H1 (cell line): ENCODE measurements at regions not wholly inside any gene's neighbourhood (a gene's known extent, or its start where the extent isn't known, plus 50 kb on each side); places are given as distances from the start of the nearest gene placed in this dataset.

ENCODE experiments used
- CTCF ChIA-PET: fragments of 300-600 bp; sonication (Branson Sonifier 250); formaldehyde crosslinking; loops from one replicate; lab custom pipeline; 2021; ENCODE audit not compliant: partially characterized antibody; lab: Charles Lee
- POLR2A ChIA-PET: fragments of 300-600 bp; sonication (Branson Sonifier 250); formaldehyde crosslinking; loops from one replicate; lab custom pipeline; 2021; ENCODE audit warnings: inconsistent platforms; ENCODE audit not compliant: partially characterized antibody; lab: Charles Lee
- DNase-seq, 2 experiments: peaks; one replicate each; pipeline versions ENCODE4 v3.0.0 to v3.0.0-alpha.2; 2010 to 2022; ENCODE audit warnings: low spot score in 2 of 2, low read depth in 1 of 2, mixed read lengths in 1 of 2
- FAIRE-seq: peaks from 2 replicates; lab custom pipeline; 2011; peaks lifted over from hg19 to GRCh38; lab: Jason Lieb, UNC
- H2AFZ ChIP-seq: 2 replicates; pipeline ENCODE4 v1.8.1; 2012; ENCODE audit warnings: low read length, inconsistent platforms
- H2AK5ac ChIP-seq: 2 replicates; pipeline ENCODE4 v1.6.1; 2013; ENCODE audit warnings: low read depth, low read length
- H2BK120ac ChIP-seq: replicated peaks from 2 replicates; pipeline ENCODE3; 2013; ENCODE audit warnings: low read depth, low read length, inconsistent platforms
- H2BK12ac ChIP-seq: 2 replicates; pipeline ENCODE4 v1.6.1; 2013; ENCODE audit warnings: low read depth, low read length
- H2BK15ac ChIP-seq: 2 replicates; pipeline ENCODE4 v1.6.1; 2013; ENCODE audit warnings: low read length
- H2BK20ac ChIP-seq: 2 replicates; pipeline ENCODE4 v1.6.1; 2013; ENCODE audit warnings: low read length
- H2BK5ac ChIP-seq: 2 replicates; pipeline ENCODE4 v1.6.1; 2013; ENCODE audit warnings: low read depth, low read length
- H3K14ac ChIP-seq: 2 replicates; pipeline ENCODE4 v1.6.1; 2013; ENCODE audit warnings: inconsistent platforms; ENCODE audit not compliant: insufficient read length
- H3K18ac ChIP-seq: 2 replicates; pipeline ENCODE4 v1.6.1; 2013; ENCODE audit warnings: low read length; ENCODE audit errors: extremely low read depth
- H3K23ac ChIP-seq: 2 replicates; pipeline ENCODE4 v1.6.1; 2013; ENCODE audit warnings: inconsistent platforms; ENCODE audit not compliant: insufficient read length
- H3K23me2 ChIP-seq: 2 replicates; pipeline ENCODE4 v1.6.1; 2013; ENCODE audit warnings: low read depth, low read length
- H3K27ac ChIP-seq: 2 replicates; pipeline ENCODE4 v1.6.1; 2011; ENCODE audit warnings: low read depth, low read length, inconsistent platforms
- H3K27me3 ChIP-seq, 4 experiments: replicated peaks in 1 of 4; 1 replicate in 1 of 4; 2 replicates in 3 of 4; pipeline versions ENCODE4 v1.6.1 to v1.8.1; 2011 to 2013; ENCODE audit warnings: low read length in 3 of 4, mild to moderate bottlenecking in 3 of 4, inconsistent platforms in 2 of 4, mixed read lengths in 2 of 4, moderate library complexity in 1 of 4; ENCODE audit not compliant: control insufficient read depth in 3 of 4, insufficient read depth in 3 of 4; ENCODE audit errors: extremely low read depth in 1 of 4
- H3K36me3 ChIP-seq, 4 experiments: 2 replicates each; pipeline versions ENCODE4 v1.6.1 to v1.8.1; 2011 to 2013; ENCODE audit warnings: mild to moderate bottlenecking in 4 of 4, low read length in 3 of 4, moderate library complexity in 2 of 4, control low read depth in 1 of 4, inconsistent platforms in 1 of 4; ENCODE audit not compliant: insufficient read depth in 4 of 4, control insufficient read depth in 2 of 4
- H3K4ac ChIP-seq: replicated peaks from 2 replicates; pipeline ENCODE3; 2013; ENCODE audit warnings: low read length, low read depth, mixed read lengths, inconsistent platforms; ENCODE audit not compliant: insufficient read length
- H3K4me1 ChIP-seq, 4 experiments: replicated peaks in 1 of 4; 1 replicate in 1 of 4; 2 replicates in 3 of 4; pipeline versions ENCODE4 v1.6.1 to v1.8.1; 2011 to 2013; ENCODE audit warnings: low read length in 3 of 4, inconsistent platforms in 2 of 4, mixed read lengths in 1 of 4; ENCODE audit not compliant: insufficient read depth in 4 of 4, control insufficient read depth in 3 of 4
- H3K4me2 ChIP-seq, 2 experiments: 2 replicates each; pipeline versions ENCODE4 v1.6.1 to v1.8.1; 2011 to 2013; ENCODE audit warnings: low read depth in 2 of 2, low read length in 2 of 2, control low read depth in 1 of 2, inconsistent platforms in 1 of 2, mild to moderate bottlenecking in 1 of 2; ENCODE audit not compliant: insufficient read depth in 1 of 2
- H3K4me3 ChIP-seq, 4 experiments: fragments of 200-600, 300-600 bp in 1 of 4; sonication (generic), shearing (Covaris generic), sonication (Bioruptor Twin) in 1 of 4; 2 replicates each; pipeline versions ENCODE4 v1.5.1 to v1.8.1; 2011 to 2016; ENCODE audit warnings: low read length in 4 of 4, low read depth in 3 of 4, control low read depth in 2 of 4, inconsistent platforms in 2 of 4, mild to moderate bottlenecking in 2 of 4, mixed read lengths in 1 of 4, moderate library complexity in 1 of 4; ENCODE audit not compliant: insufficient read depth in 2 of 4; ENCODE audit errors: extremely low read depth in 1 of 4
- H3K56ac ChIP-seq: replicated peaks from 2 replicates; pipeline ENCODE3; 2013; ENCODE audit warnings: low read depth, mild to moderate bottlenecking, mixed read lengths, low read length, inconsistent platforms; ENCODE audit not compliant: insufficient read length
- H3K79me1 ChIP-seq: 2 replicates; pipeline ENCODE4 v1.6.1; 2013; ENCODE audit warnings: low read depth, low read length, control low read depth
- H3K79me2 ChIP-seq, 2 experiments: 2 replicates each; pipeline versions ENCODE4 v1.6.1 to v1.8.1; 2012 to 2013; ENCODE audit warnings: low read length in 2 of 2, mild to moderate bottlenecking in 2 of 2, inconsistent platforms in 1 of 2; ENCODE audit not compliant: insufficient read depth in 2 of 2, control insufficient read depth in 1 of 2
- H3K9ac ChIP-seq, 4 experiments: replicated peaks in 1 of 4; 1 replicate in 1 of 4; 2 replicates in 3 of 4; pipeline versions ENCODE4 v1.6.1 to v1.8.1; 2011 to 2013; ENCODE audit warnings: low read depth in 3 of 4, low read length in 3 of 4, control low read depth in 2 of 4, mild to moderate bottlenecking in 2 of 4, moderate library complexity in 2 of 4, inconsistent platforms in 1 of 4; ENCODE audit errors: extremely low read depth in 1 of 4
- H3K9me3 ChIP-seq, 2 experiments: 2 replicates each; pipeline versions ENCODE4 v1.6.1 to v1.8.1; 2012 to 2013; ENCODE audit warnings: mild to moderate bottlenecking in 2 of 2, moderate library complexity in 2 of 2, control low read depth in 1 of 2, inconsistent platforms in 1 of 2, low read depth in 1 of 2, low read length in 1 of 2, mixed read lengths in 1 of 2; ENCODE audit not compliant: insufficient read depth in 2 of 2
- H4K20me1 ChIP-seq, 2 experiments: replicated peaks in 1 of 2; 2 replicates each; pipeline versions ENCODE3 to v1.8.1; 2011 to 2013; ENCODE audit warnings: inconsistent platforms in 2 of 2, low read length in 2 of 2, mild to moderate bottlenecking in 1 of 2; ENCODE audit not compliant: insufficient read depth in 2 of 2, control insufficient read depth in 1 of 2
- H4K5ac ChIP-seq: 2 replicates; pipeline ENCODE4 v1.6.1; 2013; ENCODE audit warnings: low read length, low read depth, mixed read lengths, inconsistent platforms; ENCODE audit not compliant: insufficient read length
- H4K8ac ChIP-seq: 2 replicates; pipeline ENCODE4 v1.8.0; 2013; ENCODE audit warnings: mild to moderate bottlenecking, moderate library complexity, low read length, inconsistent platforms; ENCODE audit not compliant: insufficient read depth; ENCODE audit errors: extremely low read depth
- H4K91ac ChIP-seq: replicated peaks from 2 replicates; pipeline ENCODE3; 2013; ENCODE audit warnings: low read length, mixed read lengths, inconsistent platforms; ENCODE audit not compliant: insufficient read length
- EGR1 ChIP-seq: IDR thresholded peaks from 2 replicates; pipeline ENCODE4 v1.6.1; 2011; ENCODE audit warnings: low read depth, low read length, borderline replicate concordance
- HDAC2 ChIP-seq, 2 experiments: fragments of 300-600 bp in 1 of 2; sonication (generic) in 1 of 2; IDR thresholded peaks; 2 replicates each; pipeline ENCODE4 v1.6.1; 2011 to 2012; ENCODE audit warnings: low read depth in 2 of 2, low read length in 2 of 2, mild to moderate bottlenecking in 2 of 2, moderate library complexity in 2 of 2, borderline replicate concordance in 1 of 2, inconsistent platforms in 1 of 2
- JUN ChIP-seq: IDR thresholded peaks from 2 replicates; pipeline ENCODE4 v1.6.1; 2011; ENCODE audit warnings: low read depth, mild to moderate bottlenecking, improper control_type of control experiment, low read length
- JUND ChIP-seq: IDR thresholded peaks from 2 replicates; pipeline ENCODE4 v1.6.1; 2011; ENCODE audit warnings: mild to moderate bottlenecking, improper control_type of control experiment, low read length
- RFX5 ChIP-seq: IDR thresholded peaks from 2 replicates; pipeline ENCODE4 v1.6.1; 2011; ENCODE audit warnings: low read depth, low read length, improper control_type of control experiment, borderline replicate concordance
- RXRA ChIP-seq: IDR thresholded peaks from 2 replicates; pipeline ENCODE4 v1.6.1; 2011; ENCODE audit warnings: low read depth, mild to moderate bottlenecking, low read length, moderate library complexity; ENCODE audit not compliant: insufficient read depth
- SIN3A ChIP-seq, 2 experiments: IDR thresholded peaks in 1 of 2; conservative IDR thresholded peaks in 1 of 2; 2 replicates each; pipeline ENCODE4 v1.6.1; 2011 to 2012; ENCODE audit warnings: low read length in 2 of 2, improper control_type of control experiment in 1 of 2, low read depth in 1 of 2, mild to moderate bottlenecking in 1 of 2
- TCF12 ChIP-seq: IDR thresholded peaks from 2 replicates; pipeline ENCODE4 v1.6.1; 2011; ENCODE audit warnings: low read depth, mild to moderate bottlenecking, low read length
- WGBS, 2 experiments: shearing (Covaris generic) in 1 of 2; methylation state at CpG; one replicate each; pipeline versions ENCODE4 v1.1.6 to v1.1.7; 2013 to 2015; ENCODE audit warnings: low lambda C conversion rate in 2 of 2, mixed read lengths in 2 of 2, inconsistent platforms in 1 of 2, low coverage in 1 of 2, missing lambda C conversion rate in 1 of 2; ENCODE audit not compliant: insufficient replicate concordance in 2 of 2, insufficient coverage in 1 of 2, insufficient read length in 1 of 2; ENCODE audit errors: extremely low coverage in 1 of 2, missing lambda C conversion rate in 1 of 2; 5-methylcytosine and 5-hydroxymethylcytosine counted together

- no peak for TF ChIP-seq TCF12
- no peak for TF ChIP-seq JUND
- no peak for TF ChIP-seq JUN
- TF ChIP-seq RXRA: no peak
- TF ChIP-seq EGR1: no peak
- no peak for TF ChIP-seq RFX5
- no peak for TF ChIP-seq SIN3A (conservative IDR thresholded peaks at IDR 0.05 in 1 of 2, IDR thresholded peaks at IDR 0.05 in 1 of 2; ENCODE audit: low read depth in 1 of 2, low read length in 2 of 2)
- no peak for TF ChIP-seq HDAC2 (IDR thresholded peaks at IDR 0.05; ENCODE audit: borderline replicate concordance in 1 of 2, low read depth in 2 of 2, low read length in 2 of 2)
- Histone ChIP-seq H4K8ac (no peak overlapping the region), H4K91ac (no peak overlapping the region), H2BK120ac (no peak overlapping the region), H3K79me1 (no peaks in the 10 kb centered on the region), H2BK20ac (no peak overlapping the region), H3K23ac (no peak overlapping the region), H3K79me2 (no peaks in the 10 kb centered on the region), H3K4me2 (no peak overlapping the region), H3K4ac (no peak overlapping the region), H3K4me1 (peaks cover 8 to 11% (median 9%) of the 10 kb centered on the region in 4 experiments), H4K5ac (no peak overlapping the region), H2BK15ac (no peak overlapping the region), H3K4me3 (no peak overlapping the region), H3K36me3 (no peaks in the 10 kb centered on the region), H2BK12ac (no peak overlapping the region), H4K20me1 (no peaks in the 10 kb centered on the region), H3K27ac (no peak overlapping the region), H3K9me3 (no peaks in the 10 kb centered on the region), H3K23me2 (no peaks in the 10 kb centered on the region), H3K56ac (no peak overlapping the region), H3K9ac (no peak overlapping the region), H2AK5ac (no peak overlapping the region), H2AFZ (no peak overlapping the region), H3K27me3 (no peaks in the 10 kb centered on the region; a peak in 3 of 7 replicates), H2BK5ac (no peak overlapping the region), H3K18ac (no peak overlapping the region), H3K14ac (no peak overlapping the region)
- DNase-seq (peak in 1 of 2 experiments; percentile 24), FAIRE-seq (no peak)
- ChIA-PET POLR2A (no interaction called here), CTCF (interaction anchor here (1.2 to 5.3 kb wide), 6 partner anchors 8 to 114 kb away, joined by 3 to 47 read pairs (median 16); no protein-coding TSS in a partner anchor)
- 89% methylated on average over 6 of the region's 6 CpGs; no CpG with 5 or more reads in 1 of the 2 experiments for WGBS, 2 experiments
Measured at GRCh38 chr7:128153436-128153835, 87.6 kb upstream of the LEP start.
